NCI-H128 (cell line): ENCODE measurements at regions not wholly inside any gene's neighbourhood (a gene's known extent, or its start where the extent isn't known, plus 50 kb on each side); places are given as distances from the start of the nearest gene placed in this dataset.

Source experiments
- DNase-seq: peaks from one replicate; lab custom pipeline; 2025; ENCODE audit not compliant: unreplicated experiment; lab: John Stamatoyannopoulos, UW

DNA sequence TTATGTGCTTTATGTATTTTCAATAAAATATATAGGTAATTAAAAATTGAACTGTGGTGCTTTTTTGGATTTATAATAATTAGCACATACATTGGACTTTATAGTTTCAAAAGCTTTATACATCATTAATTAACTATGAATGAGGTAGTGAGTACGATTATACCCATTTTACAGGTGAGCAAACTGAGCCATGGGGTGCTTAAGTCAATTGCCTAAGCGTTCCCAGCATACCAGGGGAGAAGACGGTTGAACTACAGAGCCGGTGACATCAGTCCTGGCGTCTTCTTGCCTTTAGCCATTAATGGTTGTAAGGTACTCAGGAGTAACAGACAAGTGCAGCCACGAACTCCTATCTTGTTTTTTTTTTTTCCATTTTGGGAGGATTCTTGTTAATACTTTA, 172.8 kb downstream of the GATA3 start:
- no peak for DNase-seq

DNA sequence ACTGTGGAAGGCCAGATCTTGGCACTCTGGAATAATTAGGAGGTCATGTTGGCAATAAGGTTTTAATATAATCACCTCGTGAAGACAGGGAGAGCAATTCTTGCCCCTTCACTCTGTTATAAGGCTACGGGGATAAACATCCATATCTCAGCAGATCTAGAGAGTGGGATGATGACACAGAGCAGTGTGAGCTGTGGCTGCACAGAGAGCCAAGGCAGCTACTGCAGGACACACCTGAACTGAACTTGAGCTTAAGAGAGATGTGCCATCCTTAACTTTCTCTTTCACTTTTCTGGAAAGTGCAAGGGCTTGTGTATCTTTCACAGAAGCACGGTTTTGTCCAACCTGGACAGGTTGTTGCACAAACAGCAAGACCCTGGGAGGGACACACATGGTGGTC, 174.7 kb downstream of the GATA3 start:
- no peak for DNase-seq

DNA sequence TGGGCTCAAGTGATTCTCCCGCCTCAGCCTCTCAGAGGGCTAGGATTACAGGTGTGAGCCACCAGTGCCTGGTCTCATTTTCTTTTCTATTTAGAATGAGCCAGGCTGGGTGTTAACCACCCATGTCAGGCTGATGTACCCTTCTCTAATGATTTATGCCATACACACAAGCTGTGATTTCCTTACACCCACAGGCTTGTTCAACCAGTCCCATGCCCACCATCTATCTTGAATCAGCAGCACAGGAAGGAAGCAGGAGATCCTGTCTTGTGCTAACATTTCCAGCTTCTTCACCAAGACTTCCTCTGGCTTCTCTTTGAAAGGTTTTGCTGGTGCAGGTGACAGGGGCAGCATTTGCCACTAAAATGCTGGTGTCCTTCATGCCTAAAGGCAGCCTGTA, 176.4 kb downstream of the GATA3 start:
- DNase-seq = no peak

DNA sequence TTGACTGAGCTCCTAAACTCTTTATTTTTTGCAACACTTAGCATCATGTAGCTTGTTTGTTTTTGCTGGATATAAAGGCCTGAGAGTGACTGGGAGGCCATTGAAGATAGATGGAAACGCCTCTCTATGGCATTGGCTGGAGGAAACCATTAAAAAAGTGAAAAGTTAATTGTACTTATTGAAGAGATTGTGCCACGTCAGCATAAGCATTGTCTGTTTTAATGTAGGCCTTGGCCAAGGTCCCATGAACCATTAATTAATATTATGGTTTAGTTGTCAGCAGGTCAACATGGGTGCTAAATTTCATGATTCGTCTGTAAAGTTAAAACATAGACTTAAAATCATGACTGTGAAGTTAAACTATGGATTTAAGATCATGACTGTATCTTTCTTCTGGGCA, 178.6 kb downstream of the GATA3 start:
- no peak for DNase-seq

DNA sequence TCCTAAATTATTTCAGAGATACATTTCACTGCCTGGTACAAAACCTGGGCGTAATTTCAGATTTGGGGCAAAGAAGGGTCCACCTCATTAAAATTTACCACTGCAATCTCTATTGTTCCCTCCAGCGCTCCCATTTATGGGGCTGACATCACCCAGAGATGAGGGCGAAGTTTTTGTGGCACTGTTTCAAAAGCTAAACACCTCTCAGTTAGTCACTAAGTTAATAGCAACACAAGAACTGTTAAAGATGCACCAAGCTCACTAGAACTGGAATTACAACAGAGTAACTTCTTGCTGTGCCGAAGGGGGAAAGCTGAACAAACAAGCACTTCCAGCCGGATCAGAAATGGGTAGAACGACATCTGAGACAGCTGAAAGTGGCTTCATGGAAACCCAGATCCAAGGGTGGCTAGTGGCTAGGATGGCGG, 179.4 kb downstream of the GATA3 start:
- no peak for DNase-seq

DNA sequence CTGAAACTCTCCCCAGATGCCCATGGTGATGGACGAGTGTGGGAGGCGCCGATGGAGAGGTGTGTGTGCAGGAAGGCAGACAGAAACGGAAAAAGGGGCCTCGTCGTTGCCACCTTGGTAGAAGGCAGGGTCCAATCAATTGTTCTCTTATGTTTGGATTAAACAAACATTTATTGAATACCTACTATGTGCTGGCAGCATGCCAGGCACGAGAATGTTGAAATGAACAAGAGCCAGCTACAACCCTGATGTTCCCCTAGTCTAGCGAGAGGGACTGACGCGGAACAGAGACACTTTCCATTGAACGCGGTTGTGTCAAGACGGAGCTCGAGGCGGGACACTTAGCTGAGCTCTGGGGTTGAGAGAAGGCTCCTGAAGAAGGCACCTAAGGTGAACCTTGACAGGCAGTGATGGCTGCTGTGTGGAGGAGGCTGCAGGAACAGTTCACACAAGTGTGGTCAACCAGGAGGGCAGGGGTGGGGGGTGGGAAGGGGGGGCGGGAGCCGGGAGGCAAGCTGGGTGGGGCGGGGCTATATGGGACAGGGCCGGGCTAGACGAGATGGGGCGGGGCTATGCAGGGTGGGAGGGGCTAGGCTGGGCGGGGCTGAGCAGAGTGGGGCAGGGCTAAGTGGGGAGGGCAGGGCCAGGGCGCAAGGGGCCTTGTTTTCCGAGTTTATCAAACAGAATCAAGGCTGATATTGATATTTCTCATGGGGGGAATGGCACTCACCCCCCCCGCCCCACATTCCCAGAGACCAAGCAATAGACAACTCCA, 181.0 kb downstream of the GATA3 start:
- DNase-seq = no peak

DNA sequence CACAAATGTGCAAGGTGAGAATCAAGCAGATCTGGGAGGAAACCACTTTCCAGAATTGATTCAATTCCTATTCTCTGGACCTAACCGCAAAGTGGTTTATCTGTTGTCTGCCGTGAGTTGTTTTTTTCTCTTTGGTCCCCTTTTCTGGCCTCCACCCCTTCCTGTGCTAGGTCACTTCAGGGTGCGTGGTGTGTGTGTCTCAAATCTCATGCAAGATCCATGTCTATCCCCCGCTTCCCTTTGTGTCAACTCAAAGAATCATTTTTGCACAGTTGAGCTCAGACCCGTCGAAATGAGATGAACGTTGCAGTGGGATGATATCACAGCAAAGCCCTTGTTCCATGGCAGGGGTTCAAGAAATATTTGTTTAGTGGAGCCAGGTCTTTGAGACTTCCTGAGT, 184.5 kb downstream of the GATA3 start:
- no peak for DNase-seq

DNA sequence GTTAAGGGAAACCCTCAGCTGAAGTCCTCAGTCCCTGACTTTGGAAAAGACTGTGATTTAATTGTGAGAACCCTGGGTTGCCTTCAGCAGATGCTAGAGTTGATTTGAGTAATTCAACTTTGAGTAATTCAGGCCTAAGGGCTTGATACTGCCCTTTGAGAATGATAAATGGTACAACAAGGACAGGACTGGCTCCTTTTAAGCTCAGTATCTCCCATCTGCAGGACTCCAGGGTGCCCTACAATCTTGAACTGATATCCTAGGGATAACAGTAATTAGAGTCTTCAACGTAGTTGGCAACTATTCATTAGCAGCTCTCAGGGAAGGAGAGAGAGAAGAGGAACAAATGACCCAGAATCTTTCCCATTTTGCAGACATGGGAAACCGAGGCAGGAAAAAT, 186.4 kb downstream of the GATA3 start:
- no peak for DNase-seq

DNA sequence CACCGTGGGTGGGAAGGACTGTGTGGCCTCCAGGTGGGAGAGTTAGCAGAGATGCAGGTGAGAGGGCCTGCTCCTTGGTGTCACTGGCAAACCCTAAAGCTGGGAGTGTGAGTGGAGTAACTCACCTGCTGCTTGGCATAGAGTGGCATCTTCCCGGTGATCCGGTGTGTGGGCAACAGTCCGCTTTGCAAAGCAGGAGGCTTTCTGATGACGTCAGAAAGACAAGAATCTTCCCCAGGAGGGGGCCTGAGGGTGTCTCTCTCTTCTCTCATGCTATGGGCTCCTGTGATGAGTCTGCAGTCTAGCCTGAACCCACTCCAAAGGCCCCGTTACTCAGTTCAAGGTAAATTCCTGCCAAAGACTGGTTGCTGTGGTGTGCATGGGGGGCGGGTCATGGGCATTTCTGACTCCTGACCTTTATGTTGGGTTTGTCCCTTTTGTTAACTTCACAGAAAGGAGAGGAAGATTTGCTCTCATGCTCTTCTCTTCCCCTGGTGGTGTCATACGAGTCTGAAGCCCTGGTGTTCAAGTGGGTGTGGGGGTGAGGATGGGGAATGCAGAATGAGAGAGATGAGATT, 187.9 kb downstream of the GATA3 start:
- DNase-seq = no peak

DNA sequence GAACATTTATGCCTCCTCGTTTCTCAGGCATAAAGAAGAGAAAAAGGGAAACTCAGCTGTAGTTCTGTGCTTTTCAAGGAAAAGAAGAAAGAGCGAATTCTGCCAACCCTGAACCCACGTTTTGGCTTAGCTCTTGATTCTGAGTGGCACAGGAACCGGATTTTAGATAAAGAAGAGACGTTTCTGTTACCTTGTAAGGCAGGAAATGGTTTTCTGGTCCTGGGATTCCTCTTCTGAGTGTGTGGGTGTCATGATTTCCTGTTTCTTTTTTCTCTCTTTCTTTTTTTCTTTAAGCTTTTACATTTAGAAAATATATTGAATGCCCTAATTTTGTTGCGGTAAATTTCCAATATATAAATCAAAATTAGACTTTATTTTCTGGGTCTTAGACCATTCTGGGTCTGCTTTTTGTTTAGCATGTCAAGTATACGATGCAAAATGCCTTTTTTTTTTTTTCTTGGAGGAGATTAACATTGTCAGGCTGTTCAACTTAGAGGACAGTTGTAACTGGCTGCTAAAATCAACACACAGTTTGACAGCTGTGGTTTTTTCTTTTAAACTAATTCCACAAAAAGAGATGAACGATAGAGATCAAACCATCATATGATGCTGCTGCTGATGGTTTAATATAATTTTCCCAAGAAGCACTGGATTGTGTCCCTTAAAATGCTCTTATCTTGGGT, 190.8 kb downstream of the GATA3 start:
- DNase-seq = no peak

DNA sequence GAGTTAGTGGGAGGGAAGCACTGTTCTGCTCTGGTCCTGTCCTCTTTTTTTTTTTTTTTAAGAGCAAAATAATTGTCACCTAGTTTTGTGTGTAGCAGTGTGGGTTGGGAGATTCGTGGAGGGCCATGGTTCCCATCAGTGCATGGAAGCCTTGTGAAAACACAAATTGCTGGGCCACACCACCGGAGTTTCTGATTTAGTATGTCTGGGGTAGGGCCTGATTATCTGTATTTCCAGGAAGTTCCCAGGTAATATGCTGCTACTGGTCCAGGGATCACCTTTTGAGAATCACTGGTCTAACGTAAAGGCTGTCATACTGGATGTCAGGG, 191.3 kb downstream of the GATA3 start:
- no peak for DNase-seq

DNA sequence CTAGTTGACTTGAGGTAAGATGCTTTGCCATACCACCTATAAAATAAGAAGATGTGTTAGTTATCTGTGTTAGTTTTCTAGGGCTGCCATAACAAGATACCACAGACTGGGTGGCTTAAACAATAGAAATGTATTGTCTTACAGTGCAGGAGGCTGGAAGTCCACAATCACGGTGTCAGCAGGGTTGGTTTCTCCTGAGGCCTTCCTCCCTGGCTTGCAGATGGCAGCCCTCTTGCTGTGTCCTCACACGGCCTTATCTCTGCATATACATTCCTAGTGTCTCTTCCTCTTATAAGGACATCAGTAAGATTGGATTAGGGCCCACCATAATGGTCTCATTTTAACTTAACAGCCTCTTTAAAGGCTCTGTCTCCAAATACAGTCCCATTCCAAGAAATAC, 192.1 kb downstream of the GATA3 start:
- no peak for DNase-seq

DNA sequence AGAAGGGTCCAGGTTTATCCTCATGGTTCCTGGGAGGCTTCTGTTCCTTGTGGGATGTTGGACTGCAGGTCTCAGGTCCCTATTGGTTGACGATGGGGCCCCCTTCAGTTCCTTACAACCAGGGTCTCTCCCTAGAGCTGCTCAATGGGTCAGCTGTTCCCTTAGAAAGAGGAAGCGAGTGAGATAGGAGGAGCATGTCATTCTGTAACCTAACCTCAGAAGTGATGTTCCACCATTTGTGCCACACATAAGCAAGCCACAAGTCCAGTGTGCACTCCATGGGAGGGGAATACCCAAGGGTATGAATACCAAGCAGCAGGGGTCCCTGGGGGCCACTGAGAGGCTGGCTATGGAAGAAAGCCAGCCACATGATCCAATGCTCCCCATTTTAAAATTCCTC, 192.7 kb downstream of the GATA3 start:
- no peak for DNase-seq

DNA sequence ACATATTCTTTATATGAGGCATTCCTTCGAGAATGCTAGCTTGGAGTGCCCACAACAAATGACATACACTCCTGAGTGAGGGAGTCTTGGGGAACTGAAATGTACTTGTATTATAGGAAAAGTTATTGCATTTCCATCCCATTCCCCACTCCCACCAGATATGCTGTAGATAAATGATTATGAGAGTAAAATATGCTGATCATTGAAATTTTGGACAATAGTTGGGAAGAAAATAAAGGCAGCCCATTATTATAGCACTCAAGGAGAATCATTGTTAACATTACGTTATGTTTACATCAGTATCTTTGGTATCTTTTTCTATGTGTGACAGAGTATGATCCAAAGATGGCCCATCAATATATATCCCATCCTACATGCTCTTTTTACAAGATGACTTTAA, 194.4 kb downstream of the GATA3 start:
- no peak for DNase-seq

DNA sequence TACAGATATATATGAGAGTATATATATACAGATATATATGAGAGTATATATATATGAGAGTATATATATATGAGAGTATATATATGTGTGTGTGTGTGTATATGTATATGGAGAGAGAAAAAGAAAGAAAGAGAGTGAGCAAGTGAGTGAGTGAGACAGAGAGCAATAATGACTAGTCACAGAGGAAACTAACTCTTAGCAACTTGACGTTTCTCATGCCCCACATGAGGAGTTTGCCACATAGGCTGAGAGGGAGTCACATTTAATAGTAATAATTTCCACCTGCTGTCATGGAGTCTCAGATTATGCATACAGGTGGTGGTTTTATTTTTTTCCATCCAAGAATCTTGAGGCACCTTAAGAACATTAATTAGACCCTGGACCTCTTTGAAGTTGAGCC, 199.9 kb downstream of the GATA3 start:
- no peak for DNase-seq

DNA sequence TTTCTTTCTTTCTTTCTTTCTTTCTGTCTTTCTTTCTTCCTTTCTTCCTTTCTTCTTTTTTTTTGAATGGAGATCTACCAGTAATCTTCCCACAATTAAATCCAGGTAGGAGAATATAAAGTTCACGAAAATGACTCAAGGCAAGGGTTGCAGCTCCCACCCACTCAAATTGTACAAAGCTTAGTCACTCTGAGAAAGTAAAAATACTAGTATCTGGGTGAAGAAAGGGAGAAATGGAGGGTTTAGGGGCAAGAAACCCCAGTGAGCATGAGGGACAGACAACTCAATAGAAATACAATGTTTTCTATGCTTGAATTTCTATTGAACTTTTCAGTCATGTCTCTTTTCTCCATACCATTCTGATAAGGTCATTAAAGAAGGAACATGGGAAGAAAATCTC, 200.8 kb downstream of the GATA3 start:
- no peak for DNase-seq

DNA sequence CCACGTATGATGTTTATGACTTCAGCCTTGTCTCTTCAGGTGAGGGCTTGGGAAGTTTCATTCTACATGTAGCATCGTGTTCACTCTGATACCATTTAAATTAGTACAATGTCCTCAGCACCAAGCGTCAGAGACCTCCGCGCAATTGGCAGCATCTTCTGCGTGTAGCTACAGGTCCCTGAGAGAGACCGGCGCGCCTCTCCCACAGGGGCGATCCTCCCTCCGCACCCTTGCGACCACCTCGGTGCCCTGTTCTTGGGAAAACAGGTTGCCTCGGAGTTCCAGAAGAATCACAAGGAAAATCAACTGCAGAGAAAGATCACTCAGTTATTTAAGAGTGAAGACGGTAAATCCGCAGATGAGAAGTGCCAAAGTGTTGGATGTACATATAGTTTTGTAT, 206.2 kb downstream of the GATA3 start:
- DNase-seq = no peak

DNA sequence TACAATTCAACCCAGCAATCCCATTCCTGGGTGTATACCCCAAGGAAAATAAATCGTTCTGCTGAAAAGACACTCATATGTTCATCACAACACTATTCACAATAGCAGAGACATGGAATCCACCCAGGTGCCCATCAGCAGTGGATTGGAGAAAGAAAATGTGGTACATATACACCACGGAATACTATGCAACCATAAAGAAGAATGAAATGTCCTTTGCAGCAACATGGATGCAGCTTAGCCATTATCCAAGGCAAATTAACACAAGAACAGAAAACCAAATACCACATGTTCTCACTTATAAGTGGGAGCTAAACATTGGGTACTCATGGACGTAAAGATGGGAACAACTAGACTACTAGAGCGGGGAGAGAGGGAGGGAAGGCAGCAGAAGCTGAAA, 207.8 kb downstream of the GATA3 start:
- DNase-seq = no peak

DNA sequence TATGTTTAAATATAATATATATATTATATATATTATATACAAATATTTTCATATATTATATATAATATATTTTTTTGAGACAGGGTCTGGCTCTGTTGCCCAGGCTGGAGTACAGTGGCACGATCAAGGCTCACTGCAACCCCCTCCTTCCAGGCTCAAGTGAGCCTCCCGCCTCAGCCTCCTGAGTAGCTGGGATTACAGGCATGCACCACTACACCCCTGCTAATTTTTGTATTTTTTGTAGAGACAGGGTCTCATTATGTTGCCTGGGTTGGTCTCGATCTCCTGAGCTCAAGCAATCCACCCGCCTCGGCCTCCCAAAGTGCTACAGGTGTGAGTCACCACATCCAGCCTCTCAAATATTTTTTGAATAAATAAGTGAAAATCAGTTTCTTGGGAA, 215.5 kb downstream of the GATA3 start:
- no peak for DNase-seq

DNA sequence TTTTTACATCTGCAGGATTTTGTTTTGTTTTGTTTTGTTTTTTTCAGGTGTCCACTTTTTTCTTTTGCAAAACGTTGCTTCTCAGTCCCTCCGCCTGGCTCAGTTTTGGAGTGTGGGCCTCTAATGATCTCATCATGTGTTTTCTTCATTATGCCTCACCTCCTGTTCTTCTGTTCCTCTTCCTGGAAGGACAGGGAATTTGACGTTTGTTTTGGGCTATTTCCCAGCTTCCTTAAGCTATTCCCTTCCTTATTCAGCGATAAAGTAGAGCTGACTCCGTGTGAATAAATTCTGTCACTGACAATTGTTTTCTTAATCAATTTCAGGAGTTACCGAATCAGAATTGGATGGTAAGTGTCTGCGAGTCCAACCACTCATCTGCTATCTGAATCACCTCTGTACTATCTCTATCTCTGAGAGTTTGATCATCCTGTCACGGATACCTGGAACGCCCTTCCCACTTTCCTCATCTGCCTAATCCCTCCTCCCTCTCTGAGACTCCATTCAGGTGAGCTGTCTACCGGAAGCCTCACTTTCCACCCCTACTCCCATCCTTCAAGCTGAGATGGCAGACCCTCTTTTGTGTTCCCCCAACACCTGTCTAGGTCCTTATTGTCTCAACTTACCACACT, 218.4 kb downstream of the GATA3 start:
- no peak for DNase-seq

DNA sequence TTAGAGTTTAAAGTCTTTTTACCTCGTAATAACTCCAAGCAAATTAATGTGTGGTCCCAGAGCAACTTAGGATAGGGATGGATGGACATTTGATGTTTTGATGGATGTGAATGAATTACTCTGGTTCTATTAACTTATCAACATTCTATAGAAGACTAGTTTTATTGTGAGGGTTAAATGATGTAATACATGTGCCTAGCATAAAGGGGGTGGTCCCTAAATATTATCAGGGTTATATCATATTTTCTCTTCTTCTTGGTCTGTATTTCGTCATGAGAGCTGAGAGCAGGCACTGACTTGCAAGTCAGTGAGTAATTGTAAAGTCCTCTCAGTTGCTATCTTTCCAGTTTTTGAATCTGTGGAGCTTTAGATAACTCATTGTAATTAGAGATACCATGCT, 219.3 kb downstream of the GATA3 start:
- DNase-seq = no peak

DNA sequence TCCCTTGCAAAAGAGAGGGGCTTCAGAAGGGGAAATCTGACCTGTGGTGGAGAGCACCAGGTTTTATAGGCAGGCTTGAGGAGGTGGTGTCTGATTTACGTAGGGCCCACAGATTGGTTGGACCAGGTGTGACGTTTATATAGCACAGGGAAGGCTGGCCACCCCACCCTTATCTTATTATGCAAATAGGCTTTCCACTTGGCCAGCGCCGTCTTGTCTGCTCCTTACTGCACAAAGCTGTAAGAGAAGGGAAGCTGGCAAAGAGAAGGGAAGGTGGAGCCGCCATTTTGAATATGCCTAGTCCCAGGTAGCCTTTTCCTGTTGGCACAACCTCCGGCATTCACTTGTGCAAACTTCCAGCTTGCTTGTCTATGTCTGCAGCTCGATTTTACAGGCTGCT, 221.4 kb downstream of the GATA3 start:
- DNase-seq = no peak
